ENCODE measurements at regions not wholly inside any gene's neighbourhood (a gene's known extent, or its start where the extent isn't known, plus 50 kb on each side); places are given as distances from the start of the nearest gene placed in this dataset.

DNA sequence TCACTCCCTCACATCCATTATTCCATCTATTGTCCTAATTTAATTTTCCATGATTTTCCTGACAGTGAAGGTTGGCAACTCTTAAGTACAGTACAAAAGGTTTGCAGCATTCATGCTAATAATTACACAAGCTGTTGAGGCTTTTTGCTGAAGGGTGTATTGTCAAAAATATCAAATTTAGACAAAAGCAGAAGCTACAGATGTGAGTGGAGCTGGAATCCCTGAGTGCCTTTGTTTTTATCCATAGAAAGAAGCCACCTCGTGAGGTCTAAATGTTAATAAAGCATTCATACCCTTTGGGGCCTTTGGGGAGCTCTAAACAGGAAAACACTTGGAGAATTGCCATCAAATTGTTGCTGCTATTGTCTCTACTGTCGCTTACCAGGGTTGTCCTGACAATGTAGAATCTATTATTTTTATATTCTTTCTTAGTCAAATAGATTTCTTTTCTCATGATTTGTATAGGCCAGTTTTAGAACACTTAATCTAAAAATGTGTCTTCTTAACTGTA, 185.8 kb upstream of the ROBO1 start:
- no peak for TF ChIP-seq POLR2AphosphoS5 (IDR thresholded peaks at IDR 0.05; ENCODE audit: low read depth, low read length)
- TF ChIP-seq POLR2A (IDR thresholded peaks at IDR 0.05; ENCODE audit: low read depth, low read length): no peak
- TF ChIP-seq TAF1 (IDR thresholded peaks at IDR 0.05; ENCODE audit: borderline replicate concordance, low read depth, low read length): no peak
